ENCODE measurements at regions not wholly inside any gene's neighbourhood (a gene's known extent, or its start where the extent isn't known, plus 50 kb on each side); places are given as distances from the start of the nearest gene placed in this dataset.
"Not testable (repeated sequence)": the region's sequence is repeated elsewhere in the genome, so short reads cannot be mapped to it uniquely, and the experiment has no call there.

DNA sequence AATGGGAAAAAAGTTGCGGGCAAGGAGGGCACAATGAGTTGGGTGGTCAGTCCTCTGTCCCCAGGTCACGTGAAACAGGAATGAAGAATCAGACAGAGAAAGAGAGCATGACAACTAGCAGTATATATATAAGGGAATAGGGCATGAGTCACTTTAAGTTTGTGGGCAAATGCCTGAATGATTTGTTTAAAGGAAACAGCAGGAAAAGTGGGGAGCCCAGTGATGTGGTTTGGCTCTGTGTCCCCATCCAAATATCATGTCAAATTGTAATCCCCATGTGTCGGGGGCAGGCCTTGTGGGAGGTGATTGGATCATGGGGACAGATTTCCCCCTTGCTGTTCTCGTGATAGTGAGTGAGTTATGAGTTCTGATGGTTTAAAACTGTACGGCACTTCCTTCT, 195.3 kb upstream of the IGF1 start:
- DNase-seq: no peak
- H3K36me3 ChIP-seq: no peaks in the 10 kb centered on the region
- no peak overlapping the region for H3K4me3 ChIP-seq
- peaks cover 0 to 44% (median 13%) of the 10 kb centered on the region in 11 donors for H3K9me3 ChIP-seq
- intact Hi-C loops (cut with DNase I): no loop called here
- 78 to 80% methylated on average over 5 of the region's 5 CpGs for WGBS, 2 donors
- no peak for TF ChIP-seq CTCF (IDR thresholded peaks at IDR 0.05)
- H3K27me3 ChIP-seq: no peaks in the 10 kb centered on the region
- no peak overlapping the region for H3K27ac ChIP-seq
- H3K4me1 ChIP-seq: no peaks in the 10 kb centered on the region
- ATAC-seq: no peak

DNA sequence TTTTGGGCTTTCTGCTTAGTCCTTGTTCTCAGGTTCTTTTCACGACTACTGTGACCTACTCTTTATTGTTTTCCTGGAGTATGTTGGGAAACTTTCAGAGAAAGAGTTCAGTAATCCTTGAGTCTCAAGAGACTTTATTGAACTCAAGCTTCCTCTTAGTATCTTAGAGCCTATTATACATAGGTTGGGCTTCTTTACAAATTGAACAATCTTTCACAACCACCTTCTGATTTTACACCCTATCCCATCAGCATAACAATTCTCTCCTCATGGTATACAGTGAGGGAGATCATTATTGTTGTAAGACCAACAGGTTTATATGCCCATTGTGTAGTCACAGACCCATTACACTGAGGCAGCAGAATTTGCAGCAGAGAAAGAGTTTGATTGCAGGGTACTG, 193.2 kb upstream of the IGF1 start:
- Histone ChIP-seq H3K4me1 (no peaks in the 10 kb centered on the region), H3K4me3 (no peak overlapping the region), H3K27me3 (no peaks in the 10 kb centered on the region), H3K36me3 (no peaks in the 10 kb centered on the region), H3K27ac (no peak overlapping the region), H3K9me3 (peaks cover 0 to 33% (median 13%) of the 10 kb centered on the region in 11 donors)
- 67 to 92% methylated on average over 1 of the region's 1 CpG for WGBS, 2 donors
- DNase-seq (no peak), ATAC-seq (no peak)
- intact Hi-C loops (cut with DNase I): no loop called here
- TF ChIP-seq CTCF (IDR thresholded peaks at IDR 0.05): no peak

DNA sequence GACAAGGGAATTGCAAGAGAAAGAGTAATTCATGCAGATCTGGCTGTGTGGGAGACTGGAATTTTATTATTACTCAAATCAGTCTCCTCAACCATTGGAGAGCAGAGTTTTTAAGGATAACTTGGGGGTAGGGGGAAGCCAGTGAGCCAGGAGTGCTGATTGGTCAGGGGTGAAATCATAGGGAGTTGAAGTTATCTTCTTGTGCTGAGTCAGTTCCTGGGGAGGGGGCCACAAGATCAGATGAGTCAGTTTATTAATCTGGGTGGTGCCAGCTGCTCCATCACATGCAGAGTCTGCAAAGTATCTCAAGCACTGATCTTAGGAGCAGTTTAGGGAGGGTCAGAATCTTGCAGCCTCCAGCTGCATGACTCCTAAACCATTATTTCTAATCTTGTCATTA, 191.8 kb upstream of the IGF1 start:
- H3K36me3 ChIP-seq; H3K27me3 ChIP-seq; H3K4me3 ChIP-seq; intact Hi-C loops (cut with DNase I); DNase-seq; ATAC-seq; H3K4me1 ChIP-seq; H3K27ac ChIP-seq: not testable (repeated sequence)
- H3K9me3 ChIP-seq: peaks cover 0 to 31% (median 13%) of the 10 kb centered on the region in 11 donors

DNA sequence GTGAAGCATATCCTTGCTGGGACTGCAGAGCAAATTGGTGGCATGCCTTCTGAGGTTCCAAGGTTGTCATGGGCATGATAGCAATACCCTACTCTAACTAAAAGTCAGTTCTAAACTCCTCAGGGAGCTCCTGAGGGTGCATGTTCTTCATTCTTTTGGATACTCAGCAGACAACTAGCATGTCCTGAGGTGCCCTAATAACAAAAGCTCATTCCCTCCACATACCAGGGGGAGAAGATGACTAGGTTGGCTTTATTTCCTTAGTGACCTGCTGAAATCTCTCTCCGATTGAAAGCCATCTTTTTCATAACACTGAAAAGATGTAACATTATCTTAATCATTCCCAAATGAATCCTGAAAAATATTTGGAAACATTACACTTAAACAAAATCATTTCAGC, 188.7 kb upstream of the IGF1 start:
- 61 to 91% methylated on average over 1 of the region's 1 CpG for WGBS, 2 donors
- H3K27ac ChIP-seq: no peak overlapping the region
- H3K36me3 ChIP-seq: no peaks in the 10 kb centered on the region
- no peak overlapping the region for H3K4me3 ChIP-seq
- TF ChIP-seq CTCF (IDR thresholded peaks at IDR 0.05): no peak
- DNase-seq (no peak), ATAC-seq (no peak)
- peaks cover 0 to 23% (median 10%) of the 10 kb centered on the region in 11 donors for H3K9me3 ChIP-seq
- no peaks in the 10 kb centered on the region for H3K27me3 ChIP-seq
- H3K4me1 ChIP-seq: peaks cover 0 to 4% (median 0%) of the 10 kb centered on the region in 9 donors
- intact Hi-C loops (cut with DNase I): no loop called here

GRCh38 chr12:102666176-102666575, 185.8 kb upstream of the IGF1 start:
- H3K27me3 ChIP-seq; intact Hi-C loops (cut with DNase I); H3K9me3 ChIP-seq; H3K36me3 ChIP-seq; ATAC-seq; H3K4me1 ChIP-seq; H3K27ac ChIP-seq; DNase-seq; H3K4me3 ChIP-seq: not testable (repeated sequence)
- WGBS, 2 donors: 33 to 44% methylated on average over 3 of the region's 3 CpGs
